Astrocyte (in vitro differentiated cells and primary cell): ENCODE measurements at regions not wholly inside any gene's neighbourhood (a gene's known extent, or its start where the extent isn't known, plus 50 kb on each side); places are given as distances from the start of the nearest gene placed in this dataset.

Experiments
- DNase-seq: peaks from one replicate; pipeline ENCODE4 v3.0.0-alpha.2; 2010; ENCODE audit warnings: low read depth
- FAIRE-seq: peaks from 2 replicates; lab custom pipeline; 2011; peaks lifted over from hg19 to GRCh38; lab: Jason Lieb, UNC
- H2AFZ ChIP-seq: 2 replicates; pipeline ENCODE4 v1.6.0; 2012; ENCODE audit warnings: low read depth, low read length, inconsistent platforms
- H3K27ac ChIP-seq: 2 replicates; pipeline ENCODE4 v1.5.1; 2011; ENCODE audit warnings: low read depth, low read length, inconsistent platforms
- H3K27me3 ChIP-seq: 2 replicates; pipeline ENCODE4 v1.6.0; 2011; ENCODE audit warnings: low read length, inconsistent platforms; ENCODE audit not compliant: insufficient read depth
- H3K36me3 ChIP-seq: 2 replicates; pipeline ENCODE4 v1.5.1; 2011; ENCODE audit warnings: low read length, inconsistent platforms; ENCODE audit not compliant: insufficient read depth
- H3K4me1 ChIP-seq: 2 replicates; pipeline ENCODE4 v1.5.1; 2011; ENCODE audit warnings: low read length, inconsistent platforms; ENCODE audit not compliant: insufficient read depth
- H3K4me2 ChIP-seq: 2 replicates; pipeline ENCODE4 v1.6.0; 2012; ENCODE audit warnings: low read length, inconsistent platforms
- H3K4me3 ChIP-seq: 2 replicates; pipeline ENCODE4 v1.5.1; 2011; ENCODE audit warnings: low read depth, mild to moderate bottlenecking, low read length, inconsistent platforms; ENCODE audit not compliant: insufficient read depth
- H3K79me2 ChIP-seq: 2 replicates; pipeline ENCODE4 v1.6.0; 2012; ENCODE audit warnings: mild to moderate bottlenecking, low read length, inconsistent platforms; ENCODE audit not compliant: insufficient read depth
- H3K9ac ChIP-seq: 2 replicates; pipeline ENCODE4 v1.6.0; 2012; ENCODE audit warnings: mild to moderate bottlenecking, low read length, inconsistent platforms
- H3K9me3 ChIP-seq: 2 replicates; pipeline ENCODE4 v1.5.1; 2012; ENCODE audit warnings: low read depth, mild to moderate bottlenecking, low read length, inconsistent platforms; ENCODE audit not compliant: insufficient read depth
- H4K20me1 ChIP-seq: 2 replicates; pipeline ENCODE4 v1.6.0; 2012; ENCODE audit warnings: low read length, inconsistent platforms; ENCODE audit not compliant: insufficient read depth
- H3K27ac Mint-ChIP-seq: one replicate; pipeline ENCODE4 v1.8.0; 2021; ENCODE audit warnings: mild to moderate bottlenecking, mixed read lengths; ENCODE audit not compliant: unreplicated experiment
- H3K27me3 Mint-ChIP-seq: one replicate; pipeline ENCODE4 v1.8.0; 2021; ENCODE audit warnings: low read depth, mixed read lengths; ENCODE audit not compliant: unreplicated experiment
- H3K36me3 Mint-ChIP-seq: one replicate; pipeline ENCODE4 v1.8.0; 2021; ENCODE audit warnings: low read depth, mixed read lengths; ENCODE audit not compliant: unreplicated experiment
- H3K4me1 Mint-ChIP-seq: one replicate; pipeline ENCODE4 v1.8.0; 2021; ENCODE audit warnings: low read depth, mixed read lengths; ENCODE audit not compliant: unreplicated experiment
- H3K4me3 Mint-ChIP-seq: one replicate; pipeline ENCODE4 v1.8.0; 2021; ENCODE audit warnings: mild to moderate bottlenecking, moderate library complexity, mixed read lengths; ENCODE audit not compliant: unreplicated experiment
- H3K9me3 Mint-ChIP-seq: one replicate; pipeline ENCODE4 v1.8.0; 2021; ENCODE audit warnings: mild to moderate bottlenecking, mixed read lengths; ENCODE audit not compliant: unreplicated experiment
- CTCF ChIP-seq: IDR thresholded peaks from 2 replicates; pipeline ENCODE4 v1.5.1; 2011; ENCODE audit warnings: low read depth, mild to moderate bottlenecking, inconsistent platforms, low read length, moderate library complexity; ENCODE audit not compliant: insufficient read depth
- EZH2 ChIP-seq: IDR thresholded peaks from 2 replicates; pipeline ENCODE4 v1.6.1; 2012; ENCODE audit warnings: mild to moderate bottlenecking, low read length, inconsistent platforms; ENCODE audit not compliant: insufficient read depth

GRCh38 chr4:116362583-116362982, 722.8 kb downstream of the TRAM1L1 start:
- no peaks in the 10 kb centered on the region for H3K79me2 ChIP-seq
- no peak for TF ChIP-seq EZH2
- TF ChIP-seq CTCF: no peak
- Mint-ChIP-seq H3K4me3 (no peak overlapping the region), H3K27me3 (peaks cover 1% of the 10 kb centered on the region), H3K4me1 (no peaks in the 10 kb centered on the region), H3K27ac (no peak overlapping the region), H3K9me3 (no peaks in the 10 kb centered on the region), H3K36me3 (no peaks in the 10 kb centered on the region)
- no peaks in the 10 kb centered on the region for H3K36me3 ChIP-seq
- DNase-seq (no peak), FAIRE-seq (no peak)
- no peak overlapping the region for H3K9ac ChIP-seq
- no peak overlapping the region for H3K27ac ChIP-seq
- no peaks in the 10 kb centered on the region for H3K9me3 ChIP-seq
- no peak overlapping the region for H2AFZ ChIP-seq
- H3K4me3 ChIP-seq: no peak overlapping the region
- H4K20me1 ChIP-seq: no peaks in the 10 kb centered on the region
- no peaks in the 10 kb centered on the region for H3K4me1 ChIP-seq
- H3K4me2 ChIP-seq: no peak overlapping the region
- no peaks in the 10 kb centered on the region for H3K27me3 ChIP-seq

- no peaks in the 10 kb centered on the region for H3K36me3 ChIP-seq
- no peak overlapping the region for H3K9ac ChIP-seq
- H3K79me2 ChIP-seq: no peaks in the 10 kb centered on the region
- no peak overlapping the region for H3K4me2 ChIP-seq
- FAIRE-seq: no peak
- no peaks in the 10 kb centered on the region for H3K9me3 ChIP-seq
- no peaks in the 10 kb centered on the region for H3K9me3 Mint-ChIP-seq
- H3K27ac Mint-ChIP-seq: no peak overlapping the region
- H2AFZ ChIP-seq: no peak overlapping the region
- TF ChIP-seq CTCF (no peak), EZH2 (no peak)
- H3K4me1 Mint-ChIP-seq: no peaks in the 10 kb centered on the region
- no peaks in the 10 kb centered on the region for H4K20me1 ChIP-seq
- no peaks in the 10 kb centered on the region for H3K4me1 ChIP-seq
- DNase-seq: peak; percentile 1
- peaks cover 1% of the 10 kb centered on the region for H3K27me3 Mint-ChIP-seq
- no peak overlapping the region for H3K27ac ChIP-seq
- no peaks in the 10 kb centered on the region for H3K27me3 ChIP-seq
- H3K4me3 Mint-ChIP-seq: no peak overlapping the region
- no peak overlapping the region for H3K4me3 ChIP-seq
- no peaks in the 10 kb centered on the region for H3K36me3 Mint-ChIP-seq
These were observed 723.6 kb downstream of the TRAM1L1 start for GRCh38 chr4:116361790-116362189.

- no peaks in the 10 kb centered on the region for H3K9me3 Mint-ChIP-seq
These were observed 726.6 kb downstream of the TRAM1L1 start for GRCh38 chr4:116358633-116359222.

More at GRCh38 chr4:116358633-116359222, 726.6 kb downstream of the TRAM1L1 start:
- Mint-ChIP-seq H3K27me3 (peaks cover 1% of the 10 kb centered on the region), H3K4me1 (no peaks in the 10 kb centered on the region), H3K4me3 (no peak overlapping the region), H3K27ac (no peak overlapping the region), H3K36me3 (no peaks in the 10 kb centered on the region)
- FAIRE-seq (no peak), DNase-seq (peak; percentile 31)
- Histone ChIP-seq H3K4me3 (no peak overlapping the region), H3K4me2 (no peak overlapping the region), H3K9ac (no peak overlapping the region), H3K36me3 (no peaks in the 10 kb centered on the region), H2AFZ (peak overlapping the region; percentile 28), H3K9me3 (no peaks in the 10 kb centered on the region), H3K4me1 (no peaks in the 10 kb centered on the region), H3K27me3 (no peaks in the 10 kb centered on the region), H3K27ac (no peak overlapping the region), H3K79me2 (no peaks in the 10 kb centered on the region), H4K20me1 (no peaks in the 10 kb centered on the region)
- peak; percentile 65 for TF ChIP-seq CTCF
- TF ChIP-seq EZH2: no peak
